ENCODE measurements at regions not wholly inside any gene's neighbourhood (a gene's known extent, or its start where the extent isn't known, plus 50 kb on each side); places are given as distances from the start of the nearest gene placed in this dataset.

GRCh38 chr1:239958063-239958462 lies 133.6 kb upstream of the FMN2 start:
- TF ChIP-seq POLR2A (IDR thresholded peaks at IDR 0.05) (no peak), CTCF (IDR thresholded peaks at IDR 0.05 in 4 of 5, conservative IDR thresholded peaks at IDR 0.05 in 1 of 5) (no peak)

All from gastrocnemius medialis (tissue), 4 donors.